Activated naive CD4-positive, alpha-beta T cell treated with anti-CD3 and anti-CD28 coated beads, Interleukin-2, amount 50 U/mL, for 16 hours (primary cell): ENCODE measurements at regions not wholly inside any gene's neighbourhood (a gene's known extent, or its start where the extent isn't known, plus 50 kb on each side); places are given as distances from the start of the nearest gene placed in this dataset.

Source experiments
- DNase-seq: peaks from one replicate; pipeline ENCODE4 v3.0.0-alpha.2; 2020

DNA sequence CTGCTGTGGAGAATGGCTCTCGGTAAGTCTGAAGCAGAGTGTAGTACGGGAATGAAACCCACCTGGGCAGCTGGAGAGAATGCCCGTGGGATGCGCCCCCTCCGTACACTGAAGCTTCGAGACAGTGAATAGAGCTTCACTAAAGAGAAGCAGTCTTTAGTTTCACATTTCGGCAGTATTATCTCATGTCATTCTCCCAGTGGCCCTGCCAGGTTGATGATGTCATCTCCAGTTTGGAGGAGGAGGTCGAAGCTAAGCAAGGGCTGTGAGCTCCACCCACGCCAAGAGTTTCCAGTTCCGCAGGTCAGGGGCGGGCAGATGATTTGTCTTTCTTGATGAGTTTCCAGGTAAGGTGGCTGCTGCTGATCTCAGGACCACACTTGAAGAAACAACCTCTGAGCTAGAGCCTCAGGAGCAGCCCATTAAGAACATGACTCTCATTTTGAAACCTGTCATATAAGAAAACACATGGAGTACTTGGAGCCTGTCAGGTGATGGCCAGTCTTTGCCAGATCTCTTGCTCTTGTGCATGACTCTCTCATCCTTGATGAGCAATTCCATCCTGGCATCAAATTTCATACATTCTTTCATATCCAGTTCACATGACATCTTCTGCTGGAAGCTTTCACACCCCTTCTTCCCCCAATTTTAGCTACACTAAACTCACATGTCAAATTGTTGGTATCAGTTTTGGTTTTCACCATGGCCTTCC, 475.0 kb downstream of the RNF144A start:
- DNase-seq, result no peak

DNA sequence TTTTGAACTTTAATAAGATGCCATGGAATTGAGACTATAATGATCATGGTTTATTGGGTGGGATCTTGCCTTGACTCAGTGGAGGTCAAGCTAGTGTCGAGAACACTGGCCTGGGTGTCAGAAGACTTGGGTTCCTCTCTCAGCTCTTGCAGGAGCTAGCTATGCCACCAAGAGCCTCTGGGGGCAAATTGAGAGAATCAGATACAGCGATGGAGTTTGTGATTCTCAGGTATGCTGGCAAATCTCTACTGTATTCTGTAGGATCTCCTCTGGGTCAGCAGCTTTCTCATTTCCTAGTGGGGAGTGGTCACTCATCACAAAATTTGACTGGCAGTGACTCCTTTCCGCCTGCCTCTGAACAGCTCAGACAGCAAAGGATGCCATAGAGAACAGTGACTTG, 477.0 kb downstream of the RNF144A start:
- DNase-seq, result no peak

DNA sequence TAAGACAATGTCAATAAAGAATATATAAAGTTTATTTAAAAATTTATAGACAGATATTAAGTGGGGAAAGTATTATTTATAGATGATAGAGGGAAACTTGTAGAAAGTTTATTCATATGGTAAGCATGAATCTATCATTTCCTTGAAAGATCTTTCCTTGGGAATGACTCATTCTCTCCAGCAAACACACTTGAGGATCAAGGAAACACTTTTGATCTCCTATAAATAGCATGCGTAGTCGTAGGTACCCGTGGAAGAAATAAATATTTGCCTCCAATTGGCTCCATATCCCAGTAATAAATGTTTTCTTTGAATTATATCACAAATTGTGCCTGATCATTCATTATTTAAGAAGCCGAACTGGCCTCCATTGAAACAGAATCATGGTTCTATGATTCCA, 483.4 kb downstream of the RNF144A start:
- no peak for DNase-seq

- DNase-seq, result no peak
Measured at GRCh38 chr2:7403092-7403775, 486.0 kb downstream of the RNF144A start.

GRCh38 chr2:7405861-7406715, 488.9 kb downstream of the RNF144A start:
- DNase-seq, result no peak

DNA sequence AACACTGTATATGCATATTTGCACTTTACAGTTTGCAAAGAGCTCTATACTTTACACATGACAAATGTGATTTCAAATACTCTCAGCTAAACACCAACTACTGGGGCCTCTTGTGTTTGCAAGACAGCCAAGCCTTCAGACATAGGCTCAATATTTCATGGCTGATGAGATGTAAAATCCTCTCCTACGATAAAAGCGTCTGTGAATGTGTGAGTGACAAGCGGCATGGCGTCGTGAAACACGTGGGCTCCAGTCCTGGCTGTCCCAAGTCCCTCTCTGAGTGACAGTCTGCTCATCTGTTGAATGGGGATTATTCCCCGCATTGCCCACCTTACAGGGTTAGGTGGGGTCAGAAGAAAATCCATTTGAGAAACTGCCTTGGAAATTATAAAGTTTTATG, 489.8 kb downstream of the RNF144A start:
- no peak for DNase-seq

GRCh38 chr2:7407906-7408680, 490.9 kb downstream of the RNF144A start:
- DNase-seq, result no peak

- DNase-seq, result no peak
Measured at GRCh38 chr2:7411691-7412090, 494.5 kb downstream of the RNF144A start.

DNA sequence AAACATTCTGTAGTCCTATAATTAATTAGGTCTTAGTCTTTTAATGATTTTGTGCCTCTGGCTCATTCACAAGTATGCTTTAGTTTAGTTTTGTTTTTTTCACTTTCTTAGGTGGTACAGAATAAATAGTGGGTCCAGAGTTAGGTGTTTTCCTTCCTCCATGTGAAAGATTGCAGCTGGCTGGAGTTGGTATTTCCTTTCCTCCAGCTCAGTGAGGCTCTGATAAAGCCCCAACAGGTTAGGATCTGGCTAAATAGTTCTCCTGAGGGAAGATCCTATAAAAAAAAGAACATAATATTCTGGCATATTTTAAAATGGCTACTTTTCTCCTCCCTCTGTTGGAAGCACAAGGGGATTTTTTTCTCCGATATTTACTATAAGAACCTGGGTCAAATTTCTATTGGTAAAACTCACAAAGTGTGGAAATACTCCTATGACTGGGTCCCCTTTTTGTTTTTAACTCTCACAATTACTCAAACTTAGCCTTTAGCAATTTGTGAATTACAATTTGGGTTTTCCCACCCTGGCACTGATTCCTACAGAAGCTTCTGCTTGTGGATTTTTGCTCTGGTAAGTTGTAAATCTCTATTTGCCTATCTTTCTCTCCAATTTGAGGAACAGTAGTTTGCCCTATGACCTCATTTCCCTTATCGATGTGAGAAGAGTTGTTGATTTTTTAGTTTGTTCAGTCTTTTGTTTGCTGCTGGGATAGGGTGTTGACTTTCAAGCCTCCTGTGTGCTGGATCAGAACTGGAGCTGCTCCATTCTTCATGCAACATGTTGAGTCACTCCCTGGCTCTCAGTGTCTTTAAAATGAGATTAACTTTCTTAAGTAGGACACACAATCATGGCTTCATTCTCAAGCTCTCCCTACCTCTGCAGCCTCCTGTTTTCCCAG, 500.9 kb downstream of the RNF144A start:
- DNase-seq, result no peak

- no peak for DNase-seq
Measured at GRCh38 chr2:7419186-7419585, 502.0 kb downstream of the RNF144A start.

- DNase-seq, result no peak
Measured at GRCh38 chr2:7419814-7420311, 502.7 kb downstream of the RNF144A start.

- DNase-seq, result no peak
Measured at GRCh38 chr2:7420530-7420929, 503.3 kb downstream of the RNF144A start.

- DNase-seq, result no peak
Measured at GRCh38 chr2:7424481-7424880, 507.3 kb downstream of the RNF144A start.

- DNase-seq, result no peak
Measured at GRCh38 chr2:7427293-7428060, 510.3 kb downstream of the RNF144A start.

- DNase-seq, result no peak
Measured at GRCh38 chr2:7428454-7429204, 511.4 kb downstream of the RNF144A start.

DNA sequence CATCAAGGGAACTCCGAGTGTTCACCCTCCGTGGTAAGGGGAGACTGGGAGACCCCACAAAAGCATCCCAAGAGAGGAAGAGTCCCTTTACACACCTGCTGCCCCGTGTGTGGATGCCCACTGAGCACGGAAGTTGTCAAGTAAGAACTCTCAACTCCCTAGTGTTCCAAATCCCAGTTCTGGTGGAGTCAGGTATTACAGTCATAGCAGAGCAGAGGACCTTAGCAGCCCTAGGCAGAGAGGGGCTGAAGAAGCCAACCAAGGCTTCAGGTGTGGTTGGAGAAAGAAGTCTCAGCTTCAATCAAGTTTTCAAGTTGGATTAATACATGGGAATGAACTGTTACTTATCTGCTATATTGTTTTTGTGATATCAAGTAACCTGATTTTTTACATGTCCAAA, 512.5 kb downstream of the RNF144A start:
- no peak for DNase-seq

DNA sequence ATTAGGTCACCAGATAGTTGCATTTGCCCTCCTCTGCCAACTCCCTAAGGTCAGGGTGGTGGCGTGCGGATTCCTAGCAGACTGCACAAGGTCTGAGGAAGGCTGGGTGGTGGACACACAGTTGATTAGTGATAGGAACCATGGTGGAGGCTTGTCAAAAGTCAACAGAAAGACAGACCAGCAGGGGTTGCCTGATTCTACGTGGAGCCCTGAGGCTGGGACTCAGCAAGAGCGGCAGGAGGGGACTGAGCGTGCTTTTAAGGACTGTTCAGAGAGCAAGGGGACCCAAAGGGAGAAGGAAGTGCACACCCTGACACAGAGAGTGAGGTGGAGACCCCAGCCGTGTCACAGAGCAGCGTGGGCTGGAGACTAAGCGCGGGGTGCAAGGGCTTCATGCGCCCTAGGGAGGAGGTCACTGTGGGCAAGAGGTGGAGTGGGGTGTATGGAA, 513.2 kb downstream of the RNF144A start:
- peak; percentile 23 for DNase-seq

DNA sequence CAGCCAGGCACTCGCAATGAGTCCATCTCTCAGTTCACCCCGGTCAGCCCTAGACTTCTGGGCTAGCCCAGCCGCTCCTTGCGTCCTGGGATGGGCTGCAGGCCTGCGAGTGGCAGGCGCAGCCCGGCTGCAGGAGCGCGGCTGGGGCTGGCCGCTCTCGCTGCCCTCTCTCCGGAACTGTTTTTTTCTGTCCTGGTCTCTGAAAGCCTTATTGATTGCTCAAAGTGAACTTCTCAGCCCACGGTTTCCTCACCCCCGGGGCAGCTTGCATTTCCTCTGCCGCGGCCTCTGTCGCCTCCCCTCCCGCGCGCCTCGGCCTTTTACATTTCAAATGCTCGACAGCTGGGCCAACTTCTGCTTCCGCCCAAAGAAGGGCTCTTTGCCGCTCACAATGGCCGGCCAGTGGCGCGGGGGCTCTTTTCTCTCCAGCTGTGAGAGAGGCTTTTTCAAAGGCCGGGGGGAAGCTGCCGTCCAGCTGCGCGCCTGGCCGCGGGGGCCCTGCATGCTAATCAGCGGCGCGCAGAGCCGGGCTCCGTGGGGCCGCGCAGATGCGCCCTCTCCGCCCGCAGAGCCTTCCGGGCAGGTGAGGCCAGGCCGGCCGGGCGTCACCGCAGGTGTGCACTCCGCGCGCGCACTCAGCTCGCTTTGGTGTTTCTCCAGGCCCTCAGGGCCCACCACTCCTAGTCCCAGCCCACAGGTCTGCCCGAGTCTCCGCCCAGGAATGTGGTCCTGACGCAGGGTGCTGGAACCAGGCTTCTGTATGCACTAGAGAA, 513.8 kb downstream of the RNF144A start:
- DNase-seq, result peak; percentile 41

DNA sequence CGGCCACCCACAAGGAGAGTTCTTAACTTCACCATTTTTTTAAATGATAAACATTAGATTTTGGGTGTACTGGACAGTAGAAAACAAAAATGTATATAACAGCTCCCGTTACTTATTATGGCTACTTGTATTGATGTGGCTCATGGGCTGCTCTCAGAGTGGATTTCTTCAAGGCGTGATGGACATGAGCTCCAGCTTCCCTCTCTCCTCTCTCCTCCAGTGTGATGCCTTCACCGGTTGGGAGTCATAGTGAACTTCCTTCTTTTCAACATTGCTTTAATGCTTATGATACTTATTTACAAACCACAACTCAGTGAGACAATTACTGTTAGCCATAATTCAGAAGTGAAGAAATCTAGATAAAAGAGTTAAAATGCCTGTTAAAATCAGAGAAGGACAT, 515.2 kb downstream of the RNF144A start:
- DNase-seq, result no peak
